Right renal cortex interstitium (tissue), 3 donors: ENCODE measurements at regions not wholly inside any gene's neighbourhood (a gene's known extent, or its start where the extent isn't known, plus 50 kb on each side); places are given as distances from the start of the nearest gene placed in this dataset.
"Not testable (repeated sequence)": the region's sequence is repeated elsewhere in the genome, so short reads cannot be mapped to it uniquely, and the experiment has no call there.

ENCODE experiments used
- DNase-seq, 3 donors: peaks; one replicate each; pipeline ENCODE4 v3.0.0-alpha.2; 2013; ENCODE audit warnings: low read depth in 3 of 3, low spot score in 2 of 3

GRCh38 chr10:20415684-20416083 is 481.4 kb downstream of the NEBL start:
- no peak for DNase-seq

GRCh38 chr10:20407357-20407756 is 489.8 kb downstream of the NEBL start:
- DNase-seq, result no peak

GRCh38 chr10:20406281-20407104 is 490.6 kb downstream of the NEBL start:
- DNase-seq, result no peak

- no peak for DNase-seq
Observed at GRCh38 chr10:20405761-20406160, 491.4 kb downstream of the NEBL start.

GRCh38 chr10:20405050-20405449 is 492.1 kb downstream of the NEBL start:
- DNase-seq, result no peak

- DNase-seq, result no peak
Observed at GRCh38 chr10:20399772-20400171, 497.3 kb downstream of the NEBL start.

- no peak for DNase-seq
Observed at GRCh38 chr10:20396701-20397100, 500.4 kb downstream of the NEBL start.

GRCh38 chr10:20396205-20396604 is 500.9 kb downstream of the NEBL start:
- DNase-seq, result no peak

- no peak for DNase-seq
Observed at GRCh38 chr10:20391629-20392028, 505.5 kb downstream of the NEBL start.

GRCh38 chr10:20381761-20382160 is 515.4 kb downstream of the NEBL start:
- no peak for DNase-seq

GRCh38 chr10:20380401-20380800 is 516.7 kb downstream of the NEBL start:
- no peak for DNase-seq

- DNase-seq, result no peak
Observed at GRCh38 chr10:20372748-20373147, 524.4 kb downstream of the NEBL start.

GRCh38 chr10:20370977-20371533 is 526.1 kb downstream of the NEBL start:
- not testable (repeated sequence) for DNase-seq

GRCh38 chr10:20369863-20370736 is 527.0 kb downstream of the NEBL start:
- no peak for DNase-seq

GRCh38 chr10:20363684-20364083 is 533.4 kb downstream of the NEBL start:
- DNase-seq, result no peak

- no peak for DNase-seq
Observed at GRCh38 chr10:20355915-20356314, 539.7 kb downstream of the PLXDC2 start.

- no peak for DNase-seq
Observed at GRCh38 chr10:20355011-20355410, 538.8 kb downstream of the PLXDC2 start.

- DNase-seq, result no peak
Observed at GRCh38 chr10:20354166-20354565, 537.9 kb downstream of the PLXDC2 start.

GRCh38 chr10:20350509-20350908 is 534.3 kb downstream of the PLXDC2 start:
- DNase-seq, result no peak

GRCh38 chr10:20343036-20343435 is 526.8 kb downstream of the PLXDC2 start:
- DNase-seq, result no peak
